HG02870 (cell line): ENCODE measurements at regions not wholly inside any gene's neighbourhood (a gene's known extent, or its start where the extent isn't known, plus 50 kb on each side); places are given as distances from the start of the nearest gene placed in this dataset.
"Not testable (repeated sequence)": the region's sequence is repeated elsewhere in the genome, so short reads cannot be mapped to it uniquely, and the experiment has no call there.

Experiments used
- ATAC-seq: cut with Tn5 transposase; IDR thresholded peaks from one replicate; pipeline ENCODE4 v1.9.1; 2021; ENCODE audit warnings: mild to moderate bottlenecking, moderate library complexity; ENCODE audit not compliant: unreplicated experiment

- no peak for ATAC-seq
Measured at GRCh38 chr10:53357587-53357986, 585.0 kb upstream of the MBL2 start.

GRCh38 chr10:53356616-53357349 is 584.2 kb upstream of the MBL2 start:
- ATAC-seq, result no peak

DNA sequence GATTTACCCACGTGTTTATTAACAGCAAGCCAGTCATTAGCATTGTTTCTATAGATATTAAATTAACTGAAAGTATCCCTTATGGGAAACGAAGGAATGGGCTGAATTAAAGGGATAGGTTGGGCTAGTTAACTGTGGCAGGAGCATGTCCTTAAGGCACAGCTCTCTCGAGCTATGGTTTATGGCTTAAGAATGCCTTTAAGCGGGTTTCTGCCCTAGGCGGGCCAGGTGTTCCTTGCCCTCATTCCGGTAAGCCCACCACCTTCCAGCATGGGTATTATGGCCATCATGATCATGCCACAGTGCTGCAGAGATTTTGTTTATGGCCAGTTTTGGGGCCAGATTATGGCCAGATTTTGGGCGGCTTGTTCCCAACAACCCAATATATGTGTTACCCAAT is 569.9 kb upstream of the MBL2 start:
- not testable (repeated sequence) for ATAC-seq

DNA sequence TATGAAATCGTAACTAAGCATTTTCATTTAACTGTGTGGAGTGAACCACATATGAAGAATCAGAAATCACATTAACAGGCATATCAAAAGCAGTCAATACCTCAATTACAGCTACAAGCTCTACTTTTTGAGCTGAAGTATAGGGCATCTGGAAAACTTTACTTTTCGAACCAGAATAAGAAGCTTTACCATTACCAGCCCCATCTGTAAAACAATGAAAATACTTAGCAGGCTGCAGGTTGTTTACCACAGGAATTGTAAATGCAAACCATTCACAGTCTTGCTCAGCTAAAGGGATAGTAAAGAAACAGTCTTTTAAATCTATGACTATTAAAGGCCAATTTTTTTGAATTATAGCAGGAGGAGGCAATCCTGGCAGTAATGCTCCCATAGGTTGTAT is 565.6 kb upstream of the MBL2 start:
- not testable (repeated sequence) for ATAC-seq

- not testable (repeated sequence) for ATAC-seq
Measured at GRCh38 chr10:53335803-53336422, 563.3 kb upstream of the MBL2 start.

DNA sequence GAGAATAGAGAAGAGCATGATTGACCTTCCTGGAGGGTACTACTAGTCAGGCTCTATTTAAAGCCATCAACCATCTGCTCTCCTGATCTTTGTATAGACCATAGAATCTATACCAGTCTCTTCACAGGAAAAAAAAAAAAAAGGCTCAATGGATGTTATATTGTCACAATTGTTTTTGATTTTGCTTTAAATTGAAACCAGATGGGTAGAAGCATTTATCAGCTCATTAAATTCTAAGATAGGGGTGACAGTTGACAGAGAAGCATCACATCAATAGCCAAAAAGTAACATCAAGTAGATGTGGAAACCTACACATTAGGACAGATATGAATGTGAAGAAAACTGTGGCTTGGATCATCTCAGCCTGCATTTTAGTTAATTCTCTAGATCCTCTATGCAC is 558.9 kb upstream of the MBL2 start:
- ATAC-seq, result no peak

DNA sequence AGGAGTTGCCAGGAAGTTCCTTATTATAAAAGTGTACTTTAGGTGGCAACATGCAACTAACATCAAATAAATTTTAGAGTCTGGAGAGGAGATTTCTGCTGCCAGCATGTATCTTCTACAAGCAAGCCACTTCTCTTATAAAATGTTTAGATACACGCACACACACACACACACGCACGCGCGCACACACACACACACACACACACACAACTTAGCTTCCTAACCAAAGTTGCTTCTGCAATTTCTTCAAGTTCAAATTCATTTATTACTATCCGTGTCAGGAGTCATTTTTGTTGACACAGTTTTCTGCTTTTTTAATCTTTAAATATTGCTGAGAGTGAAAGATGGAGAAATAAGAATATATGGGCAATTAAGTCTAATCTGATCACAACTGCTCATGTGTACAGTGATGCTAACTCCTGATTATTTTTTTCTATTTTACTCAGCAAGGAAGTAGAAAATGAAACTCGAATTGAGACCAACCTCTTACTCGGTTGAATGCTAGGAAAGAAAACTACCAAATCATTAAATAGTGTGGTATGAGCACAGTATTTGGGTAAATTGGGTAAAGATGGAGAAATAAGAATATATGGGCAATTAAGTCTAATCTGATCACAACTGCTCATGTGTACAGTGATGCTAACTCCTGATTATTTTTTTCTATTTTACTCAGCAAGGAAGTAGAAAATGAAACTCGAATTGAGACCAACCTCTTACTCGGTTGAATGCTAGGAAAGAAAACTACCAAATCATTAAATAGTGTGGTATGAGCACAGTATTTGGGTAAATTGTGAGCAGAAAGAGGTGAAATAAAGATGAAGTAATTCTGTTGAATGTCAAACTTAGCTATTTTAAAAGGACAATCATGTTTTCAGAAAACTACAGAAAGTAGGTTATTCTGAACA is 554.1 kb upstream of the MBL2 start:
- not testable (repeated sequence) for ATAC-seq

GRCh38 chr10:53325066-53325465 is 552.5 kb upstream of the MBL2 start:
- ATAC-seq, result no peak

DNA sequence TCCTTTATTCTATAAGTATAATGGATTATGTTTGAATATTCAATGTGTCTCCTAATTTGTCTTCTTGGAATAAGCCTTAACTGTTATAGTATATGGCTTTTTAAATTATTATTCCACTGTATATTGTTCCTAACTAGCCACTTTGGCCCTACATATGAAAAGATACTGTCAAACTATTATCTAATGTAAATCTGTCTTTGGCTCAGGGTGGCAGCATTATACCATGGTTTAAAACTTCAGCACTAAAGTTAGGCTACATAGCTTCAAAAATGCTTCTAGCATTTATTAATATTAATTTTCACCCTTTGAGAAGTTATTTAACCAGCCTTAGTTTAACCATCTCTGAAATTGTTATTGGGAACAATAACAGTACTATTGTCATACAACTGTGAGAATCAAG is 543.1 kb upstream of the MBL2 start:
- ATAC-seq, result no peak

DNA sequence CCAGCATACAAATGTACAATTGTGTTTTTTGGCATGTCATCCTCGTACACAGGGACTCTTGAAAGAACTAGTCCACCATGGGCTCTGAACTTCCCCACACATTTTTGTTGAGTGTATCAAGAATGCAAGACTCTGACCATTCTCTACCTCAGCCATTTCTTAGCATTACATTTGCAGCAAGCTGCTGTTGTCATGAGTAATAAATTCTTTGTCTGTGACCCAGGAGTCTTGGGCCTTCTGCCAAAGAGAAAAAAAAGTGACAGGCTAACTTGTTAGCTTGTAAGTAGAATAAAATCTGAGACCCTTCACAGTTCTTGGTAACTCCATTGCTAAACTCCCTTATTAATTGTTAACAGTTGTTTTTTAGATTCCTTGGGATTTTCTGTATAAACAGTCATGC is 542.3 kb upstream of the MBL2 start:
- no peak for ATAC-seq

DNA sequence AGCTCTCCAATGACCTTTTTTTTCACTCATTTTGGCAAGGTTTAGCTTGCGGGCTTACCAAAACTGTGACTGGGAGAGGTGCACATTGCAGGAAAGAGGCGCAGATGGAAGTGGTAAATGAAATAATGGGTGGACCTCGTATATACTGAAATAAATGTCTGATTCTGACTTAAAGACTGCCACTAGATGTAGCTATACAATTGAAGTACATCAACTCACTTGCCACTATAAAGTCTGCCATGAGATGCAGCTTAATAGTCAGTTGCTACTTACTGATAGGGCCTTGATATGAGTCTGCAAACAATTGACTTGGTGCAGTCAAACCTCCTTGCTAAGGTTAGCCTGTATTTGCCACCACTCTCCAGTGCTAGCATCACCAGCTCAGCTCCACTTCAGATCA is 525.9 kb upstream of the MBL2 start:
- ATAC-seq, result no peak

- no peak for ATAC-seq
Measured at GRCh38 chr10:53284615-53285182, 512.1 kb upstream of the MBL2 start.

DNA sequence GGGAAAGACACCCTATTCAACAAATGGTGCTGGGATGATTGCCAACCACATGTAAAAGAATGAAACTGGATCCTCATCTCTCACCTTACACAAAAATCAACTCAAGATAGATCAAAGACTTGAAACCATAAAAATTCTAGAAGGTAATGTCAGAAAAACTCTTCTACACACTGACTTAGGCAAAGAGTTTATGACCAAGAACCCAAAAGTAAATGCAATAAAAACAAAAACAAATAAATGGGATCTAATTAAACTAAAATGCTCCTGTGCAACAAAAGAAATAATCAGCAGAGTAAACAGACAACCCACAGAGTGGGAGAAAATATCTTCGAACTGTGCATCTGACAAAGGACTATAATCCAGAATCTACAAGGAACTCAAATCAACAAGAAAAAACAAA is 504.2 kb upstream of the MBL2 start:
- no peak for ATAC-seq

GRCh38 chr10:53269482-53269881 is 496.9 kb upstream of the MBL2 start:
- no peak for ATAC-seq

GRCh38 chr10:53260213-53260612 is 487.6 kb upstream of the MBL2 start:
- ATAC-seq, result no peak

GRCh38 chr10:53256623-53257022 is 484.0 kb upstream of the MBL2 start:
- no peak for ATAC-seq

- no peak for ATAC-seq
Measured at GRCh38 chr10:53255661-53256205, 483.1 kb upstream of the MBL2 start.

DNA sequence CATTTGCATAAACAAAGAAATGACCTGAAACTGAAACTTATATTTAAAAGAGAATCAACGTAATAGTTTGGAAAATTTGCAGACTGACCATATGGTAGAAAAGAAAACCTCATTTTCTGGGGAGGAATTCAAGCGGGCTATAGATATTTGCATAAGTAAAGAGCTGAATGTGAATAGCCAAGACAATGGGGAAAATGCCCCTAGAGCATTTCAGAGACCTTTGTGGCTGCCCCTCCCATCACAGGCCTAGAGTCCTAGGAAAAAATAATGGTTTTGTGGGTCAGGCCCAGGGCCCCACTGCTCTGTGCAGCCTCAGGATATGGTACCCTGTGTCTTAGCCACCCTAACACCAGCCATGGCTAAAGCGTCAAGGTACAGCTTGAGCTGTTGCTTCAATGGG is 480.6 kb upstream of the MBL2 start:
- no peak for ATAC-seq

DNA sequence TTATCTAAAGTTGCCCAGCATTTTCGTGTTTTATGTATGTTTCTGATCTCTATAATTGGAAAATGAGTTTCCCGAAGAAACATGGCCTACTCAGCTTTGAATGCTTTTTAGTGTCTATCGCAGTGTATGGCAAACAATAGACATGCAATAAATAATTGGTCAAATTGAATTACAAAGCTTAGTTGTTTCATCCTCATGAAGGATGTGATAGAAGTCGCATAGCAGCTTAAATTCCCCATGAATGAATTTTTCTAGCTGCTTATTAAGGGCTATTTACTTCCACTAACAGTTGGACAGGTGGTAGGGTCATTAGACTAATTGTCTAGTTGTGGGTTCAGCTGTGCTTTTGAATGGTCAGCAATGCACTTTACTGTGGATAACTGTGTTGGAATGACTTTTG is 467.3 kb upstream of the MBL2 start:
- no peak for ATAC-seq

DNA sequence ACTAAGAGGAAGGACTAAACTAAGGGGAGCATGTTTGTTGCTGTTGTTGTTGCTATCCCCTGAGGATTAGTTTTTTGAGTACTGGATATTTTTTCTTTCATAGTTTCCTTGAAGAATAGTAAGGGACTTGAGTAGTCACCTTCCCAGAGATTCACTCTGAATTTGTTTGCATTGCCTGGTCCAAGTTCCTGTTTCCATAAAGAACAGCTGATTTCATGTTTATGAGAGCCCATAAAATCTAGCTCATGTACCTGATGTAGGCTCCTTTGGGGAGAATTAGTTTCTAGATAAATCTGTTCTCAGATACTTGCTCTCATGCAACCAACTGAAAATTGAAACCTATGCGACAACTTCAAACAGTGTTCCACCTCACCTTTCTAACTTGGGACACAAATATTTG is 464.4 kb upstream of the MBL2 start:
- ATAC-seq, result no peak

- ATAC-seq, result no peak
Measured at GRCh38 chr10:53233749-53234148, 461.2 kb upstream of the MBL2 start.
